ENCODE measurements at regions not wholly inside any gene's neighbourhood (a gene's known extent, or its start where the extent isn't known, plus 50 kb on each side); places are given as distances from the start of the nearest gene placed in this dataset.

DNA sequence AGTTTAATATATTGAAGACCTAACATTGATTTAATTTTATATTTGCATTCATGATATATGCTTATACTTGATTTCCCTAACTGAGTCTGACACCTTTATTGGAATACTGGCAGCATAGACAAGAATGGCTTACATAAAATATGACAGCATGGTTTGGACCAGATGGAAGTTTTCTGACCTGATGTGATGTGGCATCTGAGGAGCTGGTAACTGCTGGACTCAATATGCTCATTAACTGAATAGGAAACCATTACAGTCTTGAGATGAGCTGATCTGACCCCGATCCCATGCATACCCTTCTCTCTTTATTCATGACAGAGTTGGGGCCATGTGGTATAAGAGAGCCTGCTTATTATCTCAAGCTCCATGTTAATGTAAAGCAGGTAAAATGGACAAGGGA, 604.8 kb upstream of the SEL1L start:
- no peak for DNase-seq

DNA sequence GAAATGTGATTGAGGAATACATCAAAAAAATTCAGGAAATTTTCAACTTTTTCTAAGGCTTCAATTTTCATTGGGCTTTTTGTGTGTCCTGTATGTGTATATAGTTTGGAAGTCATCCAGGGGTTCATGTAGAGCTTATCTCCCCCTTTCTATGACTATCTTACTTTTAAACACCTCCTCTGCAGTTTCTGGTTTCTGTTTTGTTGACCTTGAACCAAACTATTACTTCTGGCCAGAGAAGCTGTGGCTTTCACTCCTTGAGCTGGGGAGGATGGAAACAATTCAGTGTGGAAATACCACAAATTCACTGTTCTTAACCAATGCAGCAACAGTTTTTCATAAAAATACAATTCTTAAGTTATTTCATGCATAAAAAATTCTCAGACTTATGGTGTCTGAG, 613.2 kb upstream of the SEL1L start:
- DNase-seq: no peak

DNA sequence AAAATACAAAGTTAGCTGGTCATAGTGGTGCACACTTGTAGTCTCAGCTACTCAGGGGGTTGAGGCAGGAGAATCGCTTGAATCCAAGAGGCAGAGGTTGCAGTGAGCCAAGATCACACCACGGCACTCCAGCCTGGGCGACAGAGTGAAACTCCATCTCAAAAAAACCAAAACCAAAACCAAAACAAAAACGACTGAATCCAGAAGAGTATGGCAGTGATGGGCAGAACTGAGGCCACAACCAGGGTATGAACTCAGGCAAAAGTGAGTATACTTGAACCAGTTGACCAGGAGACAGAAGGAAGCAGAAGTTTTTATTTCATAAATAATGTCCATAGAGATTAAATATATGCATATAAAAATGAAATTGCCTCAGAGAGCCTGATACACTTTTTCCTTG, 620.0 kb upstream of the SEL1L start:
- DNase-seq: no peak

DNA sequence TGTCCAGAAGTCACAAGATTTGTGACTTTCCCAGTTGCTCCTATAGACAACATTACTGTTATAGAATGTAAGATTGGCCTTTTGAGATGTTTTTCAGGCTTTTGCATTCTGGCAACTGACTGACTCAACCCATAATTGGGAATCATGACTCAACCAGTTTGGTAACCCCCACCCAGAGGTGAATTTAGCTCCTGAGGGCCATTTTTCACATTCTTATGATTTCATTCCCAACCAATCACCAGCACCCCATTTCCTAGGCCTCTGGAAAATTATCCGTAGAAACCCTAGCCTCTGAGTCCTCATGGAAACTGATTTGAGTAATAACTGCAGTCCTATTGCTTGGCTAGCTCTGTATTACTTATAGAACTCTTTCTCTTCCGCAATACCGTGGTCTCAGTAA, 626.0 kb upstream of the SEL1L start:
- no peak for DNase-seq

DNA sequence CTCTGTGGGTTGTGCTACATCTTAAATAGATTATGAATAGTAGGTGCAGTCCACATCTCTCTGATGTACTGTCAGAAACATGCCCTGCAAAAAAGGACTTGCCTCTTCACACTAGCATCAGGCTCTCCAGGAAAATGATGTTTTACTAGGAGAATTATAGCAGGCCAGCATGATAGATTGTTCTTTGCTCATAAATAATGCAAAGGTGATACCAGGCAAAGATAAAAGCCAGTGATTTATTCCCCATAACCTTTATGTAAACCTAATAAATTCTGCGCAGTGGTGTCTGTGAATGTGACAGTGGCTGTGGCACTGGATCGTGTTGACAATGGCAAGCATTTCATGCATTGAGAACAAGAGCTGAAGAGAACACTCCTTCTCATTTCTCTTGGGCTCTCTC, 646.5 kb upstream of the SEL1L start:
- DNase-seq: no peak

DNA sequence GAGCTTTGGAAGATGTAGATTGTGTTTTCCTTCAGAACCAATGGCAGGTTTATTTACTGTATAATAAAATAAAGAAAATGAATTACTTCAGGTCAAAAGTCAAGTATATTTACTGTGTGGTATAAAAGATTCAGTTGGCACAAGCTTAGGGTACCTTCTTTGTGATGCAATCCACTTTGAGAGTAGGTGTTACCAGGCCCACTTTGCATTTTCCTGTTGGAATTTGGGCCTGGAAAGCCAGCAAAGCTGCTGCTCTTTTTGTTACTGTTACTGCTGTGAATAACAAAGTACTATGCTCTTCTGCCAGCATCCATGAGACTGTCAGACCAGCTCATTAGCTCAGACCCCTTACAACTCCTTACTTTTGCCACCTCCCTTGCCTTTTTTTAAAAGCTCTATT, 649.0 kb upstream of the SEL1L start:
- DNase-seq: no peak

DNA sequence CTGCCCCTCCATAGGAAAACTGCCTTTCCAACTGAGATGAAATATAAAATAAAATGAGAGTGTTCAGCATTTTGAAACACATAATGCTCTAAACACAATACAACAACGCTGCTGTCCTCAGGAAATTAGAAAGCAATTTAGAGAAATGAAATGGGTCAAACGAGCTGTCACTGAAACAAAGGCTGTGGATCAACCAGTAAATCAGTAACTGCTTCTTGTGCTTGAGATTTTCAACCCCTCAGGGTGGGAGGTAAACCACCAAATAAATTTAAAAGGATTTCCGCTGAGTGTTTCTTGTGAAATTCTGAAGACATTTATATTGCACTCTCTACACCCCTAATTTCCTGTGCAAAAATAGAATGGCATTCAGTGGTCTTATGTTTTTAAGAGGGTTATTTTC, 657.1 kb upstream of the SEL1L start:
- DNase-seq: peak; percentile 27

DNA sequence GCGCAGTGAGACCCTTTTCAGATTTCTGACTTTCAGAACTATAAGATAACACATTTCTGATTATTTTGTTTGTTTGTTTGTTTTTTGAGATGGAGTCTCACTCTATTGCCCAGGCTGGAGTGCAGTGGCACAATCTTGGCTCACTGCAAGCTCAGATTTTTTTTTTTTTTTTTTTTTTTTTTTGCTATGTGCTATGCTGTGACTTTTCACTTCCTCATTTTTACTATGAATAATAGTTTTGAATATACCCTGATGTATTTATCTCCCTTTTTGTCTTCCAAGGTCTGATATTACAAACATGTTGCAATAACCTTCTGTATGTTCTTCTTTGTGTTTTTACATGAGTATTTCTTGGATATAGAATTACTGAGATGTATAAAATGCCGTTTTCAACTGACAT, 658.7 kb upstream of the SEL1L start:
- no peak for DNase-seq

DNA sequence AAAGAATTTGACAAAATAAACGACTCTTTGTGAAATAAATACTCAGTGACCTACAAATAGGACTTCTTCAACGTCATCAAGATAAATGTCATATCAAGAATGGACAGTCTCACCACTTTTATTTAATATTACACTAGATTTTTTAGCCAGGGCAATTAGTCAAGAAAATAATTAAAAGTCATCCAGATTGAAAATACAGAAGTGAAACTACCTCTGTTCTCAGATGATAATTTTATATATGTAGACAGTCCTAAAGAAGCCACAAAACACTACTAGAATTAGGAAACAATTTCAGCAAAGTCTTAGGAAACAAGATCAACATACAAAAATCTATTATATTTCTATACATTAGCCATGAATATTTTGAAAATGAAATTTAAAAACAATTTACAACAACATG, 689.6 kb upstream of the SEL1L start:
- no peak for DNase-seq

DNA sequence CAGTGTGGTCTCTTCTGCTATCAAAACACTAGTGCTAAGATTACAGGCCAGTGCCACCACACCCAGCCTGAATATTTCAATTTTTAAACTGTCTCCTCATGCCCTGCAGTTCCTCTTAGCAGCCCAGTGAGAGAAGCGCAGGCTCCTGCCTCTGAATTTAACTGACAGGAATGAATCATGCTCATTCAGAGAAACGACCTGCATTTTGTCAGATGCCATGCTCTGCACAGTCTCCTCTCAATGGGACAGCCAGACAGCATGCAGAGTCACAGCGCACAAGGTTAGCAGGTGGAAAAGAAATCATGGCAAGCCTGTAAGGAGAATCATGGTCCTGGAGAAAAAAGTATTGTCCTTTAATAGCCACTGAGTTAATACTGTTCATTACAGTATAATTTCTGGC, 691.0 kb upstream of the SEL1L start:
- DNase-seq: no peak

DNA sequence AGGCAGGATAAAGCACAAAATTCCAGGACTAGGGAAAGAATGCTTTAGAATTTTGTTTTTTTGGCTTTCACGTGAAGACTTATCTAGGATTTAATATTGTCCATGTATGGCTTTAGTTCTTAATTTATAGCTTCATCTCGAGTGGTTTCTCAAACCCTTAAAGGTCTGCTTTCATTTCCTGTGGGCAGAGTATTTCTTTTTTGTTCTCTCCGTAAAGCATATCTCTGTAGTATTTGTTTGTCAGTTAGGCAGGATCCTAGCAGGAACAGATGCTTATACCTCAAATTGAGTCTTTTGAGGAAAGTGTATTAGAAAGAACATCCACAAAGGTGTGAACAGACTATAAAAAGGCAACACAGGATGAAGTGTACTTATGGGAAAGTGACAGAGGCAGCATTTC, 697.1 kb upstream of the SEL1L start:
- no peak for DNase-seq

DNA sequence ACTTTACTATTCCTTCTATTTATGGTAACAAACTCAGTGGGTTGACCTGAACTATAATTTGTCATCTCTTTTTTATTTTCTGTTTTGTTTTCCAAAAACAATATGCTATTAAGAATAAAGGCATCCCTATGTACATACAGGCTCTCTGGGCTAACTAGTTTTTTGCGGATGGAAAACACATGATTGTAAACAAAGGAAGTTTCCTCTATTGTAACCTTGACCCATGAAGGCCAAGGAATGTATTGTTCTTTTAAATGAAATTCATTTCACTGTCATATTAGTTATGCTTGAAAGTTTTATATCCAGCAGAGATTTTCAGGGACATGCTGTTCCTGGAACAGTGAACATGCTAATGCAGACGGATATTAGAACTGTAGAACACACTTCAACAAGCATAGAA, 705.0 kb upstream of the SEL1L start:
- DNase-seq: no peak

DNA sequence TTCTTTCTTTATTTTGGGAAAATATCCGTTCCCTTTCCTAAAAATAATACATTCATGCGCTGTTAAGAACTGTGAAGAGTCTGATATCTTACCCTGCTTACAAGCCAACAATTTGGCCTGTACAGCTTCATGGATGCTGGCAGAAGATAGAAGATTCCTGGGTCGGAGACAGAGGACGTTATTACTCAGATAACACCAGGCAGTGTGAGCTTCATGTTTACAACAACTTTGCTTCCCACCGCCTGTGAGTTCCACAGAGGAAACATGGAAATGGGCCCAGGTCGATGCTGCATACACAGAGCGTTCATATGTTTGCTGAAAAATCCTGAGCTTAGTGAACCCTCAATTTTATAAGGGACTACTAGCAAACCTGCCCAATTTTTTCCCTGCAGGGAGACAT, 705.6 kb upstream of the SEL1L start:
- DNase-seq: no peak

DNA sequence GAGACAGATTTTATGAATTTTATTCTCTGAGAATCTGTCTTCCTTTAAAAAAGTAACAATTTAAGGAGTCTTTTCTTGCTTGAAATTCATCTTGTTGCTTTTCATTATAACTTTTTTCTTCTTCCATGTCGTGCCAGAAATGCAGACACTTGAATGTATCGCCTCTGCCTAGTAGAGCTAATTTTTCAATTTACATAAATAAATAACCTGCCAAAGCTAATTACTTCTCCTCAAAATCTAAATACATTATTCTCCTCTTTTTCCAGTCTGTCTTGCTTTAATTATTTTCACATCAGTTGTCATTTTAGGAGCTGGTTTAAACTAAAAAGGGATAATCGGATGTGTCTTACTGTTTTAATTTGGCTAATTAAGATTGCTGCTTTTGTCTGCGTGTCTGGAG, 711.1 kb upstream of the SEL1L start:
- DNase-seq: no peak

DNA sequence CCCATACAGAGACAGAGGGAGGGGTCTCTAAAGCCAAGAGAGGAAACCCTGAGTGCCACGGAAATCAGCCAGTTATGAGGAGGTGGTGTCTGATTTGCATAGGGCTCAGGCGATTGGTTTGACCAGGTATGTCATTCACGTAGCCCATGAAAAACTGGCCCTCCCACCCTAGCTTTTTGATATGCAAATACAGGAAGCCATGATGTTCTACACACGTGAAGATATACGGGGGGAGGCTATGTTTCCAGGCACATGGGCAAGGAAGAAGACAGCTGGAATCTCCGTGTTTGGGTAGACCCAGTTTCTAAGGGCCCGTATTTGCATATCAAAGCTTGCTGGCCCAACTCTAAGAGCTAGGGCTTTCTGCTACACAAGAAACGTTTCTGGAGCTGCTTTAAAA, 717.8 kb upstream of the SEL1L start:
- no peak for DNase-seq

DNA sequence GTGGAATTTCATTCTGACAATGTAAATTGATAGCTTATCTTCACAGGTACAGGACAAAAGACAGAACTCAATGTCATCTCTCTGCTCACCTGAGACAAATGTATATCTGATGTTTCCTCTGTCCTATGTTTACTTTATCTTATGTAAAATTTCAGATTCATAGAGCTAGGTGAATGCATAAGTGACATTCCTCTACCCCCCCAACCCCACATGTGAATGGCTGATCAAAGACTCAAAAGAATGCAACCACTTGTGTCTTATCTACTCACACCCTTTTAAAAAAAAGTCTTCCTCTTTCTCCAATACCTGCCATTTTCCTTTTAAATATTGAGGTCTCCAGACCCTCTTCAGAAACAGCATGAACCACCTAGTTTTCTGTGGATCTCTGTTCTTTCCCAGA, 736.6 kb upstream of the SEL1L start:
- DNase-seq: no peak

DNA sequence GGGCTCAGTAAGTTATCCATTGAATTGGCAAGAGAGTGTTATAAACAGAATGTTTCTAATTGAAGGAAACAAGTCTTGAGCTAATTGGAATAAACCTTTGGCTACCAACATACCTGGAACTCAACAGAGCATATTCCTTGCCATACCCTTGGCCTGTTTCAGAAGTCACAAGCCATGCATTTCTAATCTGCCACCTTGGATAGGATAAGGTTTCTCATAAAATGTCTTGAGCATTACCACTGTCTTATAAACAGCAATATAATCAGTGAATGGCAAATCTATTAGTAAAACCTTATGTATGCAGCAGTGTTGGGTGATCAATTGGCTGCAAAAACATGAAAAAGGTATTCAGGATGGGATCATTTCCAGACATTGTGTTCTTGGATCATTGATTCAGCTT, 765.2 kb upstream of the SEL1L start:
- no peak for DNase-seq

DNA sequence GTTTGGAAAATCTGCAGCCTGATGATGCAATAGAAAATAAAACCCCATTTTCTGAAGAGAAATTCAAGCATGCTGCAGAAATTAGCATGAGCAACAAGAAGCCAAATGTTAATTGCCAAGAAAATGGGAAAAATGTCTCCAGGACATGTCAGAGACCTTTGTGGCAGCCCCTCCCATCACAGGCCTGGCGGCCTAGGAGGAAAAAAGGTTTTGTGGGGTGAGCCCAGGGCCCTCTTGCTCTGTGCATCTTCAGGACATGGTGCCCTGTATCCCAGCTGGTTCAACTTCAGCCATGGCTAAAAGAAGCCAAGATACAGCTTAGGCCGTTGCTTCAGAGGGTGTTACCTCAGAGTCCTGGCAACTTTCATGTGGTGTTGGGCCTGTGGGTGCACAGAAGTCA, 775.5 kb upstream of the SEL1L start:
- DNase-seq: no peak

DNA sequence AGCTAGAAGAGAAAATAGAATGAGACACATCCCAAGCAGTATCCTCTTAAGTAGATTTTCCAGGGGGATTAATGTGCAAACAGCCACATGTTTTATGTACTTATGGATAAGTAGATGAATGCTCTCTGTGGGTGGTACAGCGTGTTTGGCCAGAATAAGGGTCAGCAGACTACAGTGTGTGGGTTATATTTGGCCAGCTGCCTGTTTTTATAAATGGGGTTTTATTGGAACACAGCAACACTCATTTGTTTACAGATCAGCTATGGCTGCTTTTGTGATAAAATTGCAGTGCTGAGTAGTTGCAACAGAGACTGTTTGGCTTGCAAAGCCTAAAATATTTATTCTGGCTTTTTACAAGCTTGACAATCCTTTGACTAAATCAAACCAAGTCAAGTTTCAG, 780.2 kb upstream of the SEL1L start:
- DNase-seq: peak; percentile 55

DNA sequence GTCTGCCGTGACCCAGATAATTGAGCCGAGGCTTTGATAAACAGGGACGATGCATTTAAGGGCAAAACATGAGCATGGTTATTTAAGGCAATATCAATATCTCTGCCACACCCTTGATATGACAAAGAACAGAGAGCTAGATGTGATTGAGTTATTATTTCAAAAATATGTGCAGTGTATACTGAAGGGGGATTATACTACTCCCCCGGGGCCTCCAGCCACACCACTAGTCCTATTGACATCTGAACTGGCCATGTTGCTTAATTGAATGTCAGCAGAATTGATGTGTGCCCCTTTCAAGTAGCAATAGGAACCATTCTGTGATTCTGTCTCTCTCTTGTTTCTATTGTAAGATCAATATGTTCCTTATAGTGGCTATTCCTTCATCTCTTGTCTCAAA, 794.8 kb upstream of the SEL1L start:
- no peak for DNase-seq

DNA sequence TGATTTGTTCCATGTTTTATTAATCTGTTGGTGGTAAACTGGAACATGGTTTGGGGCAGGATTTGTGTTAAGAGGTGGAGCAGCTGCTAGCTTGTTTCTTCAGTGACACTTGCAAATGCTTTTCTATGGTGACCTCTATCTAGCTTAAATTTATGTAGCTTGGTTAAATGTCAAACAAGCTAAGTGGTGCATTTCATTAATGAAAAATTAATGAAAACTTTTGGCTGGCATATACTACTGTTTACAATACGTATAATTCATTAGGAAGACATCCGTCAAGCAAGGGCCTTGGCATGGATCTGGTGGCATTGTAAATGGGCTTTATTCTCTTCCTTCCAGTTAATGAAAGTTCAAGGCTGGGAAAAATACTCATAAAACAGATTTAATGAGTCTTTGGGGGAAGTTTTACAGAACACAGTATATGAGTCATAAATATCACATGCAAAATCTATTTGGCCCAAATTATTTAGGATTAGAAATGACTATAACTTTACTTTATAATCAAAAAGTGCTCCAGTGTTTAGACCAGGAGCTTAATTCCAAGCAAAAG, 807.7 kb upstream of the SEL1L start:
- DNase-seq: peak; percentile 17

DNA sequence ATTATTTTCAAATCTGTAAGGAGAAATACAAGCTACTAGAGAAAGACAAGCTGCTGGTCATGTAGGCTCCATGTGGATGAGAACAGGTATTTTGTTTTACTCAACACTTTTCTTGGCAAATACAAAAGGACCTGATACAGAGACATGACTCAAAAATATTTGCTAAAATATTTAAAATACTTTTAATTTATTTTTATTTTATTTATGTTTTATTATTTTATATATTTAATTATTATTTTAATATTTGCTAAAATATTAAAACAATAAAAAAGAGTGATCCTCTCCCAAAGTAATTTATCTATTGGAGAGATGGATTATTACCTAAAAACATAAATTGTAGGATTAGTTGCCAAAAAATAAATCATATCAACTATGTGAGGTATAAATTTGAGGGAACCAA, 808.9 kb upstream of the SEL1L start:
- no peak for DNase-seq

DNA sequence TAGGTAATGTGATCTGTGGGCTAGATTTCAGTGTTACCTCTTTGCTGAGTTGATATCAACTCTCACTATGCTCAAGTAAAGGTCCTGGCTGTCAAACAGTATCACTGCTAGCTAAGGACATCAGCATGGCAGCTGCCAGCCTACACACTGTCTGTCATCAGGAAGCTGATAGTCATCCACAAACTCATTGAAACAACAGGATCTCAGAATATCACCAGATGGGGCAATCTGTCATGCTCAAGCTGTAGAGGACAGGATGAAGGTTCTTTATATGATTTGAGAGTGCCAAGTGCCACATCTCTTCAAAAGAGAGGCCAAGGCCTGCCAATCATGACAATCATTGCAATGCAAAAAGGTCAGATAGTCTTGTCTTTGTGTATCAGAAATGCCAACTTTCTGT, 811.5 kb upstream of the SEL1L start:
- no peak for DNase-seq

DNA sequence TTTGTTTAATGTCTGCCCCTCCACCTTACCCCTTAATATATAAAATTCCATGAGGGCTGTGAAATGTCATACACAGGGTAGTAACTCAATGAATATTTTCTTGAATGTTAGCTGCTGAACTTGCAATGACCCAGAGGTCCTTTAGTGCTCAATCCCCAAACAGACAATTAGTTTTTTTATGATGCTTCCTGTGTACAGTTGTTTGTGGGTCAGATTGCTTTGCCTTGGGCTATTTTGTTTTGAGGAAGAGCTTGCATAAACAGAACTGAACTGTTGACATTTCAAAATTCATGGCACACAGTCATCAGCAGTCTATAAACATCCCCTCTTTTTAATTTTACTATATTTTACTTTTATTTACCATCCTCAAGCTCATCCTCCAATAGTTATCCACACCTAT, 820.5 kb upstream of the SEL1L start:
- no peak for DNase-seq

DNA sequence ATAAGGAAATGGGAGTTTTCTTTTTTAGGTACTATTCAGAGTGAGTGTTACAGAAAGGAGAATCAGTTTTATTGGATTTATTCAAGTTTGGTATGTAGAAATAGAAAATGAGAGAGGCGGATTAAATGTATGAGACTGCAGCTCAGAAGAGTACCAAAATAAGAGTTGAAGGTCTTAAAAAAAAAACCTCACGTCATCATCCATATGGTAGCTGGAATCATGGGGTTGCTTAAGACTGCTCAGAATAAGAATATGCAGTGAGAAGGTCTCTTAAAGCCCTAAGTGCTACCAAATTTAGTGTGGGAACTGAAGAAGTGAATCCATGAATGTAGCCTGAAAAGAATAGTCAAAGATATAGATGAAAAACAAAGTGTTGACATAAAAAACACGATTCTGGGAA, 825.5 kb upstream of the SEL1L start:
- DNase-seq: no peak

Data from renal pelvis (tissue), 1 donor.